GM18499 (cell line): ENCODE measurements at regions not wholly inside any gene's neighbourhood (a gene's known extent, or its start where the extent isn't known, plus 50 kb on each side); places are given as distances from the start of the nearest gene placed in this dataset.

Experiments used
- ATAC-seq: cut with Tn5 transposase; IDR thresholded peaks from one replicate; pipeline ENCODE4 v1.9.1; 2021; ENCODE audit warnings: moderate number of reproducible peaks; ENCODE audit not compliant: insufficient read depth, unreplicated experiment

- ATAC-seq, result no peak
Observed at GRCh38 chr6:47360388-47360787, 50.7 kb upstream of the TNFRSF21 start.

GRCh38 chr6:47362857-47363461 is 53.3 kb upstream of the TNFRSF21 start:
- no peak for ATAC-seq

GRCh38 chr6:47363736-47364135 is 54.0 kb upstream of the TNFRSF21 start:
- no peak for ATAC-seq

GRCh38 chr6:47366335-47366890 is 56.7 kb upstream of the TNFRSF21 start:
- ATAC-seq, result no peak

GRCh38 chr6:47371139-47371869 is 61.6 kb upstream of the TNFRSF21 start:
- no peak for ATAC-seq

- no peak for ATAC-seq
Observed at GRCh38 chr6:47371870-47372255, 62.2 kb upstream of the TNFRSF21 start.

GRCh38 chr6:47372318-47372717 is 62.6 kb upstream of the TNFRSF21 start:
- ATAC-seq, result no peak

GRCh38 chr6:47375426-47375825 is 65.7 kb upstream of the TNFRSF21 start:
- no peak for ATAC-seq

GRCh38 chr6:47376930-47377329 is 67.2 kb upstream of the TNFRSF21 start:
- ATAC-seq, result no peak

- ATAC-seq, result no peak
Observed at GRCh38 chr6:47377971-47378370, 68.3 kb upstream of the TNFRSF21 start.

- ATAC-seq, result no peak
Observed at GRCh38 chr6:47379328-47379727, 69.6 kb upstream of the TNFRSF21 start.

- no peak for ATAC-seq
Observed at GRCh38 chr6:47380251-47380650, 70.5 kb upstream of the TNFRSF21 start.

GRCh38 chr6:47381036-47381435 is 71.3 kb upstream of the TNFRSF21 start:
- no peak for ATAC-seq

- no peak for ATAC-seq
Observed at GRCh38 chr6:47383360-47383759, 73.7 kb upstream of the TNFRSF21 start.

GRCh38 chr6:47391675-47392074 is 82.0 kb upstream of the TNFRSF21 start:
- no peak for ATAC-seq

GRCh38 chr6:47392251-47392650 is 82.5 kb upstream of the TNFRSF21 start:
- ATAC-seq, result no peak

GRCh38 chr6:47396401-47397069 is 81.1 kb upstream of the CD2AP start:
- ATAC-seq, result no peak

- no peak for ATAC-seq
Observed at GRCh38 chr6:47400581-47400980, 77.0 kb upstream of the CD2AP start.

GRCh38 chr6:47402081-47402480 is 75.5 kb upstream of the CD2AP start:
- no peak for ATAC-seq

GRCh38 chr6:47403056-47403455 is 74.5 kb upstream of the CD2AP start:
- ATAC-seq, result no peak

- ATAC-seq, result no peak
Observed at GRCh38 chr6:47403801-47404200, 73.8 kb upstream of the CD2AP start.
